ENCODE measurements at regions not wholly inside any gene's neighbourhood (a gene's known extent, or its start where the extent isn't known, plus 50 kb on each side); places are given as distances from the start of the nearest gene placed in this dataset.
"Not testable (repeated sequence)": the region's sequence is repeated elsewhere in the genome, so short reads cannot be mapped to it uniquely, and the experiment has no call there.

- DNase-seq (ENCODE audit: low read depth): peak; percentile 38
These were observed 91.0 kb upstream of the FAM20C start for GRCh38 chr7:101146-102046.

GRCh38 chr7:102047-102711 is 90.2 kb upstream of the FAM20C start:
- DNase-seq (ENCODE audit: low read depth): no peak

GRCh38 chr7:102721-103120 is 89.7 kb upstream of the FAM20C start:
- peak; percentile 31 for DNase-seq (ENCODE audit: low read depth)

- DNase-seq (ENCODE audit: low read depth): not testable (repeated sequence)
These were observed 88.4 kb upstream of the FAM20C start for GRCh38 chr7:103981-104380.

- DNase-seq (ENCODE audit: low read depth): no peak
These were observed 87.4 kb upstream of the FAM20C start for GRCh38 chr7:105002-105401.

GRCh38 chr7:106356-106755 is 86.0 kb upstream of the FAM20C start:
- no peak for DNase-seq (ENCODE audit: low read depth)

GRCh38 chr7:107233-107632 is 85.1 kb upstream of the FAM20C start:
- no peak for DNase-seq (ENCODE audit: low read depth)

GRCh38 chr7:107907-108306 is 84.5 kb upstream of the FAM20C start:
- no peak for DNase-seq (ENCODE audit: low read depth)

GRCh38 chr7:109094-109493 is 83.3 kb upstream of the FAM20C start:
- DNase-seq (ENCODE audit: low read depth): no peak

- DNase-seq (ENCODE audit: low read depth): no peak
These were observed 82.3 kb upstream of the FAM20C start for GRCh38 chr7:109898-110556.

GRCh38 chr7:110557-111232 is 81.7 kb upstream of the FAM20C start:
- DNase-seq (ENCODE audit: low read depth): no peak

- no peak for DNase-seq (ENCODE audit: low read depth)
These were observed 80.8 kb upstream of the FAM20C start for GRCh38 chr7:111591-111990.

- no peak for DNase-seq (ENCODE audit: low read depth)
These were observed 79.5 kb upstream of the FAM20C start for GRCh38 chr7:112881-113280.

GRCh38 chr7:115274-115911 is 77.0 kb upstream of the FAM20C start:
- no peak for DNase-seq (ENCODE audit: low read depth)

- no peak for DNase-seq (ENCODE audit: low read depth)
These were observed 76.0 kb upstream of the FAM20C start for GRCh38 chr7:116188-116981.

- no peak for DNase-seq (ENCODE audit: low read depth)
These were observed 74.3 kb upstream of the FAM20C start for GRCh38 chr7:117836-118614.

- DNase-seq (ENCODE audit: low read depth): no peak
These were observed 73.6 kb upstream of the FAM20C start for GRCh38 chr7:118615-119391.

- DNase-seq (ENCODE audit: low read depth): no peak
These were observed 72.8 kb upstream of the FAM20C start for GRCh38 chr7:119392-120163.

Measured in GM04504 (cell line).